ENCODE measurements at regions not wholly inside any gene's neighbourhood (a gene's known extent, or its start where the extent isn't known, plus 50 kb on each side); places are given as distances from the start of the nearest gene placed in this dataset.

GRCh38 chrX:45709381-45709780 lies 508.7 kb upstream of the DIPK2B start:
- TF ChIP-seq, protein P1, sequence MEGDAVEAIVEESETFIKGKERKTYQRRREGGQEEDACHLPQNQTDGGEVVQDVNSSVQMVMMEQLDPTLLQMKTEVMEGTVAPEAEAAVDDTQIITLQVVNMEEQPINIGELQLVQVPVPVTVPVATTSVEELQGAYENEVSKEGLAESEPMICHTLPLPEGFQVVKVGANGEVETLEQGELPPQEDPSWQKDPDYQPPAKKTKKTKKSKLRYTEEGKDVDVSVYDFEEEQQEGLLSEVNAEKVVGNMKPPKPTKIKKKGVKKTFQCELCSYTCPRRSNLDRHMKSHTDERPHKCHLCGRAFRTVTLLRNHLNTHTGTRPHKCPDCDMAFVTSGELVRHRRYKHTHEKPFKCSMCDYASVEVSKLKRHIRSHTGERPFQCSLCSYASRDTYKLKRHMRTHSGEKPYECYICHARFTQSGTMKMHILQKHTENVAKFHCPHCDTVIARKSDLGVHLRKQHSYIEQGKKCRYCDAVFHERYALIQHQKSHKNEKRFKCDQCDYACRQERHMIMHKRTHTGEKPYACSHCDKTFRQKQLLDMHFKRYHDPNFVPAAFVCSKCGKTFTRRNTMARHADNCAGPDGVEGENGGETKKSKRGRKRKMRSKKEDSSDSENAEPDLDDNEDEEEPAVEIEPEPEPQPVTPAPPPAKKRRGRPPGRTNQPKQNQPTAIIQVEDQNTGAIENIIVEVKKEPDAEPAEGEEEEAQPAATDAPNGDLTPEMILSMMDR (IDR thresholded peaks at IDR 0.05): no peak
- Mint-ChIP-seq H3K4me1 (ENCODE audit: unreplicated experiment) (peaks cover 32% of the 10 kb centered on the region), H3K9me3 (ENCODE audit: unreplicated experiment) (no peaks in the 10 kb centered on the region), H3K27ac (ENCODE audit: unreplicated experiment) (no peak overlapping the region), H3K4me3 (ENCODE audit: unreplicated experiment) (no peak overlapping the region), H3K27me3 (ENCODE audit: unreplicated experiment) (no peaks in the 10 kb centered on the region), H3K36me3 (ENCODE audit: unreplicated experiment) (no peaks in the 10 kb centered on the region)
- no peak for DNase-seq (ENCODE audit: extremely low spot score, unreplicated experiment)

DNA sequence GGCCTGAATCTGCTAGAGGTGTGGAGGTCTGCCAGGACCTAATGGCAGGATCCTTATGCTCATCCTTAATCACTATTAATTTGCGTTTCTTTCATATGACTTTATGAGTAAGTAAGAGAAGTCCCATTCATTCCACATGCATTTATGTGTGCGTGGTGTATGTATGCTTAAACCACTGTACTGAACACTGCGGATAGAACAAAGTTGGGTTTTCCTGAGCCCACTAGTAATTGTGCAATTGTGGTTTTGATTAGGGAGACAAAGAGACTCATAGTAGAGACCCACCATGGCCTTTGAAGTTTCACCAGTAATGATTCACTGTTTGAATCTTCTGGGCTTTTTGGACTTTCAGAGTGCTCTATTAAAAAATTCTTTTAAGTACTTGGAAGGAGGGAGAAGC lies 498.5 kb upstream of the DIPK2B start:
- H3K9me3 Mint-ChIP-seq (ENCODE audit: unreplicated experiment): peaks cover 15% of the 10 kb centered on the region
- DNase-seq (ENCODE audit: extremely low spot score, unreplicated experiment): no peak
- H3K4me3 Mint-ChIP-seq (ENCODE audit: unreplicated experiment): no peak overlapping the region
- no peak overlapping the region for H3K27ac Mint-ChIP-seq (ENCODE audit: unreplicated experiment)
- H3K27me3 Mint-ChIP-seq (ENCODE audit: unreplicated experiment): no peaks in the 10 kb centered on the region
- H3K36me3 Mint-ChIP-seq (ENCODE audit: unreplicated experiment): no peaks in the 10 kb centered on the region
- TF ChIP-seq, protein P1 (IDR thresholded peaks at IDR 0.05): no peak
- peaks cover 8% of the 10 kb centered on the region for H3K4me1 Mint-ChIP-seq (ENCODE audit: unreplicated experiment)

- peaks cover 7% of the 10 kb centered on the region for H3K4me1 Mint-ChIP-seq (ENCODE audit: unreplicated experiment)
- H3K27me3 Mint-ChIP-seq (ENCODE audit: unreplicated experiment): no peaks in the 10 kb centered on the region
- H3K9me3 Mint-ChIP-seq (ENCODE audit: unreplicated experiment): peaks cover 21% of the 10 kb centered on the region
- peak overlapping the region; percentile 70 for H3K27ac Mint-ChIP-seq (ENCODE audit: unreplicated experiment)
- no peaks in the 10 kb centered on the region for H3K36me3 Mint-ChIP-seq (ENCODE audit: unreplicated experiment)
- no peak overlapping the region for H3K4me3 Mint-ChIP-seq (ENCODE audit: unreplicated experiment)
- DNase-seq (ENCODE audit: extremely low spot score, unreplicated experiment): no peak
- TF ChIP-seq, protein P1 (IDR thresholded peaks at IDR 0.05): no peak
These were observed 496.9 kb upstream of the DIPK2B start for GRCh38 chrX:45697591-45697990.

- no peak for DNase-seq (ENCODE audit: extremely low spot score, unreplicated experiment)
- no peak overlapping the region for H3K27ac Mint-ChIP-seq (ENCODE audit: unreplicated experiment)
- H3K4me1 Mint-ChIP-seq (ENCODE audit: unreplicated experiment): peaks cover 7% of the 10 kb centered on the region
- no peaks in the 10 kb centered on the region for H3K27me3 Mint-ChIP-seq (ENCODE audit: unreplicated experiment)
- H3K9me3 Mint-ChIP-seq (ENCODE audit: unreplicated experiment): peaks cover 21% of the 10 kb centered on the region
- H3K36me3 Mint-ChIP-seq (ENCODE audit: unreplicated experiment): no peaks in the 10 kb centered on the region
- H3K4me3 Mint-ChIP-seq (ENCODE audit: unreplicated experiment): no peak overlapping the region
- TF ChIP-seq, protein P1 (IDR thresholded peaks at IDR 0.05): no peak
These were observed 496.1 kb upstream of the DIPK2B start for GRCh38 chrX:45696736-45697135.

DNA sequence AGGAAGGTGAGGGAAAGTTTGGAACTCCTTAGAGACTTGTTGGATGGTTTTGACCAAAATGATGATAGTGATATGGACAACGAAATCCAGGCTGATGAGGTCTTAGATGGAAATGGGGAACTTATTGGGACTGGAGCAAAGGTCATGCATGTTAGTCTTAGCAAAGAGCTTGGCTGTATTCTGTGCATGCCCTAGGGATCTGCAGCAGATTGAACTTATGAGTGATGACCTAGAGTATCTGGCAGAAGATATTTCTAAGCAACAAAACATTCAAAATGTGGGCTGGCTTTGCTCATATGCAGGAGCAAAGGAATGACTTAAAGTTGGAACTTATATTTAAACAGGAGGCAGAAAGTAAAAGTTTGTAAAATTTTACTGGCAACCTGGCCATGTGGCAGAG lies 489.3 kb upstream of the DIPK2B start:
- H3K4me1 Mint-ChIP-seq (ENCODE audit: unreplicated experiment): no peaks in the 10 kb centered on the region
- DNase-seq (ENCODE audit: extremely low spot score, unreplicated experiment): no peak
- TF ChIP-seq, protein P1 (IDR thresholded peaks at IDR 0.05): no peak
- H3K27me3 Mint-ChIP-seq (ENCODE audit: unreplicated experiment): no peaks in the 10 kb centered on the region
- peaks cover 13% of the 10 kb centered on the region for H3K9me3 Mint-ChIP-seq (ENCODE audit: unreplicated experiment)
- no peak overlapping the region for H3K4me3 Mint-ChIP-seq (ENCODE audit: unreplicated experiment)
- H3K27ac Mint-ChIP-seq (ENCODE audit: unreplicated experiment): no peak overlapping the region
- H3K36me3 Mint-ChIP-seq (ENCODE audit: unreplicated experiment): no peaks in the 10 kb centered on the region
